ENCODE measurements at regions not wholly inside any gene's neighbourhood (a gene's known extent, or its start where the extent isn't known, plus 50 kb on each side); places are given as distances from the start of the nearest gene placed in this dataset.

GRCh38 chr4:111174331-111174730, 551.5 kb upstream of the PITX2 start:
- TF ChIP-seq, protein P1, sequence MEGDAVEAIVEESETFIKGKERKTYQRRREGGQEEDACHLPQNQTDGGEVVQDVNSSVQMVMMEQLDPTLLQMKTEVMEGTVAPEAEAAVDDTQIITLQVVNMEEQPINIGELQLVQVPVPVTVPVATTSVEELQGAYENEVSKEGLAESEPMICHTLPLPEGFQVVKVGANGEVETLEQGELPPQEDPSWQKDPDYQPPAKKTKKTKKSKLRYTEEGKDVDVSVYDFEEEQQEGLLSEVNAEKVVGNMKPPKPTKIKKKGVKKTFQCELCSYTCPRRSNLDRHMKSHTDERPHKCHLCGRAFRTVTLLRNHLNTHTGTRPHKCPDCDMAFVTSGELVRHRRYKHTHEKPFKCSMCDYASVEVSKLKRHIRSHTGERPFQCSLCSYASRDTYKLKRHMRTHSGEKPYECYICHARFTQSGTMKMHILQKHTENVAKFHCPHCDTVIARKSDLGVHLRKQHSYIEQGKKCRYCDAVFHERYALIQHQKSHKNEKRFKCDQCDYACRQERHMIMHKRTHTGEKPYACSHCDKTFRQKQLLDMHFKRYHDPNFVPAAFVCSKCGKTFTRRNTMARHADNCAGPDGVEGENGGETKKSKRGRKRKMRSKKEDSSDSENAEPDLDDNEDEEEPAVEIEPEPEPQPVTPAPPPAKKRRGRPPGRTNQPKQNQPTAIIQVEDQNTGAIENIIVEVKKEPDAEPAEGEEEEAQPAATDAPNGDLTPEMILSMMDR (IDR thresholded peaks at IDR 0.05), result no peak
- TF ChIP-seq, protein P2, sequence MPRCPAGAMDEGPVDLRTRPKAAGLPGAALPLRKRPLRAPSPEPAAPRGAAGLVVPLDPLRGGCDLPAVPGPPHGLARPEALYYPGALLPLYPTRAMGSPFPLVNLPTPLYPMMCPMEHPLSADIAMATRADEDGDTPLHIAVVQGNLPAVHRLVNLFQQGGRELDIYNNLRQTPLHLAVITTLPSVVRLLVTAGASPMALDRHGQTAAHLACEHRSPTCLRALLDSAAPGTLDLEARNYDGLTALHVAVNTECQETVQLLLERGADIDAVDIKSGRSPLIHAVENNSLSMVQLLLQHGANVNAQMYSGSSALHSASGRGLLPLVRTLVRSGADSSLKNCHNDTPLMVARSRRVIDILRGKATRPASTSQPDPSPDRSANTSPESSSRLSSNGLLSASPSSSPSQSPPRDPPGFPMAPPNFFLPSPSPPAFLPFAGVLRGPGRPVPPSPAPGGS (IDR thresholded peaks at IDR 0.05), result no peak
- TF ChIP-seq, protein P3, sequence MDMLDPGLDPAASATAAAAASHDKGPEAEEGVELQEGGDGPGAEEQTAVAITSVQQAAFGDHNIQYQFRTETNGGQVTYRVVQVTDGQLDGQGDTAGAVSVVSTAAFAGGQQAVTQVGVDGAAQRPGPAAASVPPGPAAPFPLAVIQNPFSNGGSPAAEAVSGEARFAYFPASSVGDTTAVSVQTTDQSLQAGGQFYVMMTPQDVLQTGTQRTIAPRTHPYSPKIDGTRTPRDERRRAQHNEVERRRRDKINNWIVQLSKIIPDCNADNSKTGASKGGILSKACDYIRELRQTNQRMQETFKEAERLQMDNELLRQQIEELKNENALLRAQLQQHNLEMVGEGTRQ (IDR thresholded peaks at IDR 0.05), result no peak
- TF ChIP-seq RAD21 (conservative IDR thresholded peaks at IDR 0.05 in 1 of 2, IDR thresholded peaks at IDR 0.05 in 1 of 2) (no peak), POLR2A (IDR thresholded peaks at IDR 0.05; ENCODE audit: low read length) (no peak), RFX5 (IDR thresholded peaks at IDR 0.05) (no peak), ELK1 (IDR thresholded peaks at IDR 0.05; ENCODE audit: low read depth, low read length) (no peak), EHMT2 (IDR thresholded peaks at IDR 0.05; ENCODE audit: low read depth) (no peak)
